ENCODE measurements at regions not wholly inside any gene's neighbourhood (a gene's known extent, or its start where the extent isn't known, plus 50 kb on each side); places are given as distances from the start of the nearest gene placed in this dataset.

GRCh38 chr16:86909359-86910160, 331.2 kb downstream of the FOXL1 start:
- DNase-seq (ENCODE audit: low read depth) = no peak

DNA sequence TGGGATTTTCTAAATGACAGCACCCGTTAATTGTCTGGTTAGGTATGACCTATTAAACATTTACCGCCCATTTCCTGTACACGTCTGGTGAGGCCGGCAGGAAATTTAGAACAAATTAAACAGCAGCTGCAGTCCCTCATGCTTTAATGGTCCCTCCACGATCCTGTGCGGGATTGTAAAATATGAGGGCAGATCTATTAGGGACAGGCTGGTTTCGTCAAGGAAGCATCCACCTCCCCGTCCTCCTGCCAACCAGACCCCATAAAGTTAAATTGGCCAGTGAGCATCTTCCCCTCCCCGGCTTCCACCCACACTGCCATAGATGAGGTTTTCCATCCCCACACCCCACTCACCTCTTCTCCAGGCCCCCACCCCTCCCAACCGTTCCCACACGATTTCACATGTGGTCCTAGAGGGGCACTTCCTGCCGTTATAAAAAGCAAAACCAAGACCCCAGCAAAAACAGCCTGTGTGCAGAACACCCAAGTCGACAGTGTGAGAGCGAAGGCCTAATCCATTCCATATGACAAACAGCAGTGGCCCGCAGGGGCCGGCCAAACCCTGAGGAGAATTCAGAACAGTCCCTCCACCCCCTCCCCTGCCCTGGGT, 331.9 kb downstream of the FOXL1 start:
- DNase-seq (ENCODE audit: low read depth) = no peak

DNA sequence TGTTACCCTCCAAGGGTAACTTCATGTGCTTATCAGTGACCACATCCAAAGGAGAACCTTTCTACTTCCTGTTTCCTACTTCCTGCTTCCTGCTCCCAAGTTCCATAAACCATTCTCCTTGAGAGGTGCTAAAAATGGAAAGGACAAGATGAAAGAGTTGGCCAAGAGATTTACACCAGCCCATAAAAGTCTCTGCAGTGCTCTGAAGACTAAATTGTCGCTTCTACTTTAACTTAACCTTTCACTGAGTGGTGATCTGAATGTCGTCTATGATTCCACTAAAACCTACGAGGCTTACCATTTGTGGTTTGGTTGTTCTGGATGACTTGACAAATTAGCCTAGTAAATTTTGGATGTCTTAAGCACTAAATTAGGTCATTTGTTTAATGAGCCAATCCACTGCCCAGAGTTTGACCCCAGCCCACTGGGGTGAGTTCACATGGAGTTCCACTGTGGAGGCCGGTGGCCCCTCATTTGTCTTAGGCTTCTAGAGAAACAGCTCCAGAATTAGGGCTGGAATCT, 333.1 kb downstream of the FOXL1 start:
- no peak for DNase-seq (ENCODE audit: low read depth)

- DNase-seq (ENCODE audit: low read depth) = no peak
Observed at GRCh38 chr16:86913886-86914285, 335.5 kb downstream of the FOXL1 start.

- no peak for DNase-seq (ENCODE audit: low read depth)
Observed at GRCh38 chr16:86914876-86915717, 336.7 kb downstream of the FOXL1 start.

- DNase-seq (ENCODE audit: low read depth) = no peak
Observed at GRCh38 chr16:86917471-86918365, 339.4 kb downstream of the FOXL1 start.

DNA sequence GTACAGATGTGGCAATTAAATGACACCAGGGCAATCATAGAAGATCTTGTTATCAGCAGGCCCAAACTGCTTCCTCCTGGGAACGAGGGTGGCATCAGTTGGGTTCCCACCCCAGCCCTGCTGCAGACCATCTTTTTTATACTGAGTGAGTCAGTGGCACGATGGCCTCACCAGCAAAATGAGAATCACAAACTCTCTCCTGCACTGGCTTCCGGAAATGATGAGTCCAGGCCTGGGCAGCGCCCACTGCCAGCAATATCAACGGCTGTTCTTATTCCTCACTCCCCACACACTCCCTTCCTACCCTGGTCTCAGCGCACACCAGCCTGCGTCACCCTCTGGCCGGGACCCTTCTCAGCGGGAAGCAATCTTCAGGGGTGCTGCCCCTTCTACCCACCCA, 340.3 kb downstream of the FOXL1 start:
- no peak for DNase-seq (ENCODE audit: low read depth)

DNA sequence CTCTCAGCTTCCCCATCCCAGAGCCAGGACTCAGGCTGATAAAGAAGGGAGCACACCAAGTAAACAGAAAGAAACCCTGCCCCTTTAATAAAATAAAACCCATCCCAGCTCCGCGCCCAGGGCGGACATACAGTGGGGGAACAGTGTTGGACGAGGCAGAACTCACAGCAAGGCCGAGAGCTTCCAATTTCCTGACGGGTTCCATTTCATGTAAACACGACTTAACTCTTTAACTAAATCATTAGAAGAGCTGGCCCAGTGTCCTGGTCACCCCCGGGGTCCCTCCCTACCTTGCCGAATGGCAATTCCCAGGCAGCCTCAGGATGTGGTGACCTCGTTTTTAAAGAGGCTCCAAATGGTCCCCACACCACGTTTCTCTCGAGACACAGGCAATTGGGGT, 340.7 kb downstream of the FOXL1 start:
- no peak for DNase-seq (ENCODE audit: low read depth)

GRCh38 chr16:86919578-86920305, 341.4 kb downstream of the FOXL1 start:
- DNase-seq (ENCODE audit: low read depth) = no peak

GRCh38 chr16:86921289-86921688, 342.9 kb downstream of the FOXL1 start:
- DNase-seq (ENCODE audit: low read depth) = no peak

DNA sequence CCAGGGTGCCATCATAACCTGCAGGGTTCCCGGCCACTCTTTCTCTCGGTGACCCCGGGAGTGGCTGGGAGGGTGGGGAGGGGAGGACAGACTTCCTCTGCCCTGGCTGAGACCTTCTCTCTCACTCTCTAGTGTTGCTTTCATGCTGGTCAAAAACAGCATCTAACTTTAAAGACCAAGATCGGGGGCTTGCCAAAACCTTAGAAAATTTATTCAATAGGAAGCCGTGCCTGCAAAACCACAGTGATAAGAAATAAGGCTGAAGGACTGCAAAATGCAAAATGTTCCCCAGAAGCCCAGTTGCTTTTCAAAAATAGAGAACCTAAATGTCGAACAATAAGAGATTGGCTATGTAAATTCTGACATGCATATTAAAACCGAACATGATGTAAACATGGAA, 344.0 kb downstream of the FOXL1 start:
- no peak for DNase-seq (ENCODE audit: low read depth)

DNA sequence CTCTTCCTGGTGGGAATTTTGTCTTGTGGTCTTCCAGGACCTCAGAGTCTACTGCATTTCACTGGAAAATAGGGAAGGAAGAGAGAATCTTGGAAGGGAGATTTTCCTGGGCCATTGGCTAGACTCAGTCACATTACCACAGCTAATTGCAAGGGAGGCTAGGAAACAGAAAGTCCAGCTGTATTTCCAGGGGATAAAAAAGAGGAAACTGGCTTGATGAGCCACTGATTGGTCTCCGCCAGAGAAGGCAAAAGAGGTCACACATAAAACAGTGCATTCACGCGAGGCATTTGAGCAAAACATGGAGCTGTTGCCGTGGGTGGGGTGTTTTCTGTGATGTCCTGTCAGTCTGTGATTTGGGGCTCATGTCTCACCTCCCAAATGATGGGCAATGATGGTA, 345.3 kb downstream of the FOXL1 start:
- DNase-seq (ENCODE audit: low read depth) = no peak

- no peak for DNase-seq (ENCODE audit: low read depth)
Observed at GRCh38 chr16:86924537-86924936, 346.2 kb downstream of the FOXL1 start.

- DNase-seq (ENCODE audit: low read depth) = no peak
Observed at GRCh38 chr16:86925067-86925791, 346.9 kb downstream of the FOXL1 start.

GRCh38 chr16:86926181-86927094, 348.1 kb downstream of the FOXL1 start:
- DNase-seq (ENCODE audit: low read depth) = no peak

DNA sequence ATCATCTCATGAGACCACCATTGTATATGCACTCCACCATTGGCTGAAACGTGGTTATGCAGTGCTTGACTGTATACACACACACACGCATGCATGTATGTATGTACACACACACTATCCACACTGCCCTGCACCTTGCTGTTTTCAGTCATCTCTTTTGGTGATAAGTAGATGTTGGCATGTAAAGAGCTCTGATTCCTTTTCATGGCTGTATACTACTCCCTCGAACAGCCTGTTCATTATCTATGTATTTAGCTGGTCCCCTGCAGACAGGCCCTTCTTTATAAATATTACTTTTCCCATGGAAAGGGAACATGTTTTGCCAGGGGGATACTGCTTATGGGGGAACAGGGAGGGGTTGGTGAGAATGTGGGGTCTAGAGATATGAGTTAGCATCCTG, 349.4 kb downstream of the FOXL1 start:
- no peak for DNase-seq (ENCODE audit: low read depth)

- no peak for DNase-seq (ENCODE audit: low read depth)
Observed at GRCh38 chr16:86928523-86929011, 350.2 kb downstream of the FOXL1 start.

DNA sequence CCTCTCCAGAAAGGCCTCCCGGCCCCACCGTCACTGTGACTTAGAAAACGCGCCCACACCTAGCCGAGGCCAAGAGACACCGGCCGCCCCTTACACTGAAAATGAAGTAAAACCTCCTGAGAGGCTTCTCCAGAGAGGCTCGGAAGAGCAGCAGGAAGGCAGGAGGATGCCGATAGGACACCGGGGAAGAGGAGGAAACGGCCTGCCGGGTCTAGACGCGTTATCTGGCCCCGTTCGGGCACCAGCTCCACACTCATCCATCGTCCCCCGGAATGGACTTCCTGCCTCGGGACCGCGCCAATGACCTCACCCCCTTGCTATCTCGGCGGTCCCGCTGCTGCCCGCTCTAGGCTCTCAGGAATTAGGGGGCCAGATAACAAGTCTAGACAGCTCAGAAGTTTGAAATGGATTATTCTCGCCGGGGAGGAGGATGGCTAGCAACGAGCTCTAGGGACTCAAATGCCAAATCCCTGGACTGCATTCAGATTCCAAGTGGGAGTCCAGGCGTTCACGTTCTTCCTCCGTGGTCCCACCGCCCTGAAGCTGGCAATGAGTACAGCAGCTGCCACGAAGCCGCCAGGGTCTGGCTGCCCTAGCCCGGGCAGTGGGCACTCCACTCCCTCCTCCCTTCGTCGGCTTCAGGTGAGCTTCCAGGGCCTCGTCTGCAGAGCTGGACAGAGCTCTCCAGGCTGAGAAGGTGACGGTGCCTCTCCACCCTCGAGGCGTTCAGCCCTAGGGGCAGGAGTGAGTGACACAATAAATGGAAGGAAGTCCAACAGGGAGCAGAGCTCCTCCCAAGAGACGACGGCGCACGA, 350.9 kb downstream of the FOXL1 start:
- DNase-seq (ENCODE audit: low read depth) = no peak
